ENCODE measurements at regions not wholly inside any gene's neighbourhood (a gene's known extent, or its start where the extent isn't known, plus 50 kb on each side); places are given as distances from the start of the nearest gene placed in this dataset.

GRCh38 chr5:134063188-134063820 lies 51.2 kb upstream of the TCF7 start:
- no peaks in the 10 kb centered on the region for H4K20me1 ChIP-seq (ENCODE audit: low read length)
- no peaks in the 10 kb centered on the region for H3K9me2 ChIP-seq (replicated peaks; ENCODE audit: low read length)
- no peak overlapping the region for H3K9ac ChIP-seq (ENCODE audit: low read length)
- POLR2A ChIA-PET (ENCODE audit: unreplicated experiment), result no interaction called here
- H3K27ac ChIP-seq (ENCODE audit: low read length), result no peak overlapping the region
- ATAC-seq (no peak), DNase-seq (no peak)
- H3K79me2 ChIP-seq (ENCODE audit: low read length), result no peaks in the 10 kb centered on the region
- no peaks in the 10 kb centered on the region for H3K27me3 ChIP-seq (ENCODE audit: low read length)
- intact Hi-C loops (cut with micrococcal nuclease), result no loop called here
- H3F3A ChIP-seq (ENCODE audit: low read length, unreplicated experiment), result no peaks in the 10 kb centered on the region
- no peaks in the 10 kb centered on the region for H3K9me3 ChIP-seq (ENCODE audit: low read length)
- H3K4me2 ChIP-seq (ENCODE audit: low read length), result no peak overlapping the region
- CTCF ChIA-PET, result no interaction called here
- H2AFZ ChIP-seq (ENCODE audit: low read length), result no peak overlapping the region
- TF ChIP-seq EZH2phosphoT487 (IDR thresholded peaks at IDR 0.05; ENCODE audit: borderline replicate concordance, low read length) (no peak), CTCF (conservative IDR thresholded peaks at IDR 0.05; ENCODE audit: low read depth, low read length) (no peak), EZH2 (IDR thresholded peaks at IDR 0.05; ENCODE audit: low read length, unreplicated experiment) (no peak)
- H3K4me3 ChIP-seq (ENCODE audit: low read length), result no peak overlapping the region
- BruUV-seq (replicated peaks), result no TSS peak
- peaks cover 15% of the 10 kb centered on the region for H3K4me1 ChIP-seq (ENCODE audit: insufficient read depth, low read length)
- no peaks in the 10 kb centered on the region for H3K36me3 ChIP-seq (ENCODE audit: low read depth, low read length)

- H3K9me2 ChIP-seq (replicated peaks; ENCODE audit: low read length), result no peaks in the 10 kb centered on the region
- TF ChIP-seq CTCF (conservative IDR thresholded peaks at IDR 0.05; ENCODE audit: low read depth, low read length), result no peak
- TF ChIP-seq EZH2 (IDR thresholded peaks at IDR 0.05; ENCODE audit: low read length, unreplicated experiment), result no peak
- TF ChIP-seq EZH2phosphoT487 (IDR thresholded peaks at IDR 0.05; ENCODE audit: borderline replicate concordance, low read length), result no peak
- BruUV-seq (replicated peaks), result no TSS peak
- no peak for ATAC-seq
- H3K36me3 ChIP-seq (ENCODE audit: low read depth, low read length), result no peaks in the 10 kb centered on the region
- no peak overlapping the region; the same call in 1 of the 2 replicates for H3K9ac ChIP-seq (ENCODE audit: low read length)
- H2AFZ ChIP-seq (ENCODE audit: low read length), result no peak overlapping the region
- no peaks in the 10 kb centered on the region for H3K27me3 ChIP-seq (ENCODE audit: low read length)
- no peaks in the 10 kb centered on the region for H3K9me3 ChIP-seq (ENCODE audit: low read length)
- H3K4me3 ChIP-seq (ENCODE audit: low read length), result no peak overlapping the region
- H3K27ac ChIP-seq (ENCODE audit: low read length), result peak overlapping the region; percentile 90
- no peaks in the 10 kb centered on the region for H4K20me1 ChIP-seq (ENCODE audit: low read length)
- no peak for DNase-seq
- intact Hi-C loops (cut with micrococcal nuclease), result no loop called here
- POLR2A ChIA-PET (ENCODE audit: unreplicated experiment), result no interaction called here
- no peaks in the 10 kb centered on the region for H3K79me2 ChIP-seq (ENCODE audit: low read length)
- CTCF ChIA-PET, result interaction anchor here (0.6 kb wide), 1 partner anchor 16 kb away, joined by 3 read pairs; no protein-coding TSS in a partner anchor
- no peaks in the 10 kb centered on the region for H3F3A ChIP-seq (ENCODE audit: low read length, unreplicated experiment)
- peaks cover 16% of the 10 kb centered on the region for H3K4me1 ChIP-seq (ENCODE audit: insufficient read depth, low read length)
- no peak overlapping the region for H3K4me2 ChIP-seq (ENCODE audit: low read length)
Measured at GRCh38 chr5:134059758-134060495, 54.6 kb upstream of the TCF7 start.

- ATAC-seq (no peak), DNase-seq (no peak)
- CTCF ChIA-PET, result no interaction called here
- Histone ChIP-seq H3K27me3 (ENCODE audit: low read length) (no peaks in the 10 kb centered on the region), H3K9me2 (replicated peaks; ENCODE audit: low read length) (no peaks in the 10 kb centered on the region), H2AFZ (ENCODE audit: low read length) (no peak overlapping the region), H3K9ac (ENCODE audit: low read length) (0 out of 2 replicates have a peak overlapping the region, but pooled peaks have one; percentile 50), H3K4me1 (ENCODE audit: insufficient read depth, low read length) (peaks cover 40% of the 10 kb centered on the region), H3K4me2 (ENCODE audit: low read length) (no peak overlapping the region), H3K36me3 (ENCODE audit: low read depth, low read length) (no peaks in the 10 kb centered on the region), H3K79me2 (ENCODE audit: low read length) (no peaks in the 10 kb centered on the region), H3K9me3 (ENCODE audit: low read length) (no peaks in the 10 kb centered on the region), H3F3A (ENCODE audit: low read length, unreplicated experiment) (no peaks in the 10 kb centered on the region), H3K4me3 (ENCODE audit: low read length) (no peak overlapping the region), H4K20me1 (ENCODE audit: low read length) (no peaks in the 10 kb centered on the region), H3K27ac (ENCODE audit: low read length) (0 out of 2 replicates have a peak overlapping the region, but pooled peaks have one; percentile 89)
- POLR2A ChIA-PET (ENCODE audit: unreplicated experiment), result no interaction called here
- no TSS peak for BruUV-seq (replicated peaks)
- TF ChIP-seq CTCF (conservative IDR thresholded peaks at IDR 0.05; ENCODE audit: low read depth, low read length), result no peak
- no peak for TF ChIP-seq EZH2phosphoT487 (IDR thresholded peaks at IDR 0.05; ENCODE audit: borderline replicate concordance, low read length)
- no peak for TF ChIP-seq EZH2 (IDR thresholded peaks at IDR 0.05; ENCODE audit: low read length, unreplicated experiment)
- intact Hi-C loops (cut with micrococcal nuclease), result no loop called here
Measured at GRCh38 chr5:134055015-134055414, 50.2 kb upstream of the VDAC1 start.

Data from PC-3 (cell line).